ENCODE measurements at regions not wholly inside any gene's neighbourhood (a gene's known extent, or its start where the extent isn't known, plus 50 kb on each side); places are given as distances from the start of the nearest gene placed in this dataset.

DNA sequence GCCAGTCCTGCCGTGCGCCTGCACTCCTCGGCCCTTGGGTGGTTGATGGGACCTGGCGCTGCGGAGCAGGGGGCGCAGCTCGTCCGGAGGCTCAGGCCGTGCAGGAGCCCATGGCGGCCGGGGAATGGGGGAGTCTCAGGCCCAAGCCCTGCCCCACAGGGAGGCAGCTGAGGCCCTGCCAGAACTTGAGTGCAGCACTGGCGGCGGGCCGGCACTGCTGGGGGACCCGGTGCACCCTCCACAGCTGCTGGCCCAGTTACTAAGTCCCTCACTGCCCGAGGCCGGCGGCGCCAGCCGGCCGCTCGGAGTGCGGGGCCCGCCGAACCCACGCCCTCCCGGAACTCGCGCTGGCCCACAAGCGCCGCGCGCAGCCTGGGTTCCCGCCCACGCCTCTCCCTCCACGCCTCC lies 190.9 kb upstream of the MME start:
- TF ChIP-seq CTCF (IDR thresholded peaks at IDR 0.05) = no peak
- TF ChIP-seq POLR2AphosphoS5 (IDR thresholded peaks at IDR 0.05) = no peak

Measured in upper lobe of left lung (tissue), 4 donors.